GM18519 (cell line): ENCODE measurements at regions not wholly inside any gene's neighbourhood (a gene's known extent, or its start where the extent isn't known, plus 50 kb on each side); places are given as distances from the start of the nearest gene placed in this dataset.

Experiments
- ATAC-seq: cut with Tn5 transposase; IDR thresholded peaks from one replicate; pipeline ENCODE4 v1.9.1; 2021; ENCODE audit warnings: mild to moderate bottlenecking, moderate library complexity; ENCODE audit not compliant: unreplicated experiment, low FRiP score

DNA sequence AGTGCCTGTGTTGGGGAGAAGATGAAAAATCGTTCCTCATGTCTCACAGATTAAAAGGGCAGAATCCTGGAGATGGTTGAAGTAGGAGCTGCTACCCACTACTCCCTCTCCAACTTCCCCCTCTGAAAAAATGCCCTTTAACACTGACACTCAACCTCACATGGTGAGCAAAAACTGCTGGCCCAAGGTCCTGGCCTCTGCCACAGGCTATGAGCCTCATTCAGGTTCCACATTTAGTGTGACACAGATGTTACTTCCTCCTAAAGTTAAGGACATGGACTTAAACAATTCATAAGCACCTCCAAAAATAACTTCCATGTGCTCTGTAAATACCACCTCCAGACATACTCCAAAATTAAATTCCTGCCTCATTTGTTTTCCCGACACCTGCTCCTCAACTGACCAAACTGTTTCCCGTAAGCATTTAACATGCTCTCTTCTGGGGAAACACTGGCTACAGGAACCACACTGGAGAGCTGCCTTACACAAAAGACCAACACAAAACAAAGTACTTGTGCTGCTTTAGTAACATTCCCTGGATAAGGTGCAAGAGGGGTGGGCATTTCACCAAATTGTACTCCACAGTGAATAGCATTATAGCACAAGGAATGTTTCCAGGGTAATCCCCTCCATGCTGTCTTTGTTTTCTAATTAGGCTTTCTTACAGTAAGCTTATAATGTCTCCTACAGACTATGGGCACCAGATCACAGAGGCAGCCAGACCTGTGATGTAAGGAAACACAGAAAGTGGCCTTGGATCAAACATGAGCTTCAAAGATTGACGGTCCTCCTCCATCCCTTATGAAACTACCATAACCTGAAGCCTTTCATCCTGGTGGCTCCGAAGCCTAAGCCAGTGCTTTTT is 57.0 kb downstream of the PHLDA1 start:
- no peak for ATAC-seq

DNA sequence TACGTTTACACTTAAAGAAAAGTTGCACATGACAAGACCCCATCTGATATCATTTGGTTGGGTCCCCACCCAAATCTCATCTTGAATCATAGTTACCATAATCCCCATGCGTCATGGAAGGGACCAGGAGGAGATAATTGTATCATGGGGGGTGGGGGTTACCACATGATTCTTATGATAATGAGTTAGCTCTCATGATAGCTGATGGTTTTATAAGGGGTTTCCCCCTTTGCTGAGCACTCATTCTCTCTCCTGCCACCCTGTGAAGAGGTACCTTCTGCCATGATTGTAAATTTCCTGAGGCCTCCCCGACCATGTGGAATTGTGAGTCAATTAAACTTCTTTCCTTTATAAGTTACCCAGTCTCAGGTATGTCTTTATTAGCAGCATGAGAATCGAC is 60.3 kb downstream of the PHLDA1 start:
- ATAC-seq, result no peak

DNA sequence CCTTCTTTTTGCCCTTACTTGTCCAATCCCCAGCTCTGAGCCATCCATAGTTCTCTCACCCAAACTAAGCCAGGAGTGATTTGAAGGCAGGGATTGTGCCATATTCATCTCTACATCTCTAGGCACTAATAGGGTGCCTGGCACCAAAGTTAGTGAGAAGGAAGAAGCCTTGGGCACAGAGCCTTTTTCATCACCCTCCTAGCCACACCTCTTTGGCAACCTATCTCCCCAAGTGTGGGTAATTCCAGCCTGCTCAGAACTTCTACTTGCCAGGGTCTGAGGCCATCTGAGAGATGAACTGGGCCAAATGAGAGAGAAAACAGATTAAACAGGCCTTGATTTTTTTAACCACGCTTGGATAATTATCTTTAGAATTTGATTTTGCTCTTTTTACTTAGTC is 61.3 kb downstream of the PHLDA1 start:
- ATAC-seq, result no peak

DNA sequence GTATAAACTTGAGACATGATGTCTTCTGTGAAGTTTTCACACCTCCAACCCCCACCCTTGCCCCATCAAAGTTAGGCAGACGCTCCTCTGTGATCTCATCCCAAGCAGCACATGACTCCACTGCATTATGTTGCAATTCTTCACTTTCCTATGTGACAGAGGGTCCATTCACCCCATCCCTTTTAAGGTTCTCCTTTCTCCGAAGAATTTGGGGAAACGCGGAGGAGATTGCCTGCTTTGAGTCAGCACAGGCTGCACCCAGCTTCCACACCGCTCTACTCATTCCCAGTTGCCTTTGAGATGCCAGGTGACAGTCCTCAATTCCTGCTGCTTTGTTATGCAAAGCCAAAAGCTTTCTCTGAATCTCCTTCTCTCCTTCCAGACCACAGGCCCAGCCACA is 61.8 kb downstream of the PHLDA1 start:
- no peak for ATAC-seq

DNA sequence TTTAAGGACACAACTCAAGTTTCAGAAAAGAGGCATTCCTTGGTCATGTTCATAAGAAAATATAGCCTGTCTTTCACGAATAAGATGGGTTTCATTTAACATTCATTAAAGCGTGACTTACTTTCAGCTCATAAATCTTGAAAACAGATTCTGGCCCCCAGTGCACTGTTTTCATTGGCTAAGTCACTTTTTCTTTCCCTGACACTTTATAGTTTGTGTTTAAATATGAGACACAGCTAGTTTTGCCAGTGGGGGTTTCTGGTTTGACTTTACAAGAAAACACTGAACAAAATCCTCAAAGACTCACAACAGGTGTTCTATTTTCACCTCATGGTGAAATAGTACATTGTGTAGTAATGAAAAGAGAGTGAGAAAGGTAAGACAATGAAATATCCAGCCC is 65.9 kb downstream of the PHLDA1 start:
- ATAC-seq, result no peak

DNA sequence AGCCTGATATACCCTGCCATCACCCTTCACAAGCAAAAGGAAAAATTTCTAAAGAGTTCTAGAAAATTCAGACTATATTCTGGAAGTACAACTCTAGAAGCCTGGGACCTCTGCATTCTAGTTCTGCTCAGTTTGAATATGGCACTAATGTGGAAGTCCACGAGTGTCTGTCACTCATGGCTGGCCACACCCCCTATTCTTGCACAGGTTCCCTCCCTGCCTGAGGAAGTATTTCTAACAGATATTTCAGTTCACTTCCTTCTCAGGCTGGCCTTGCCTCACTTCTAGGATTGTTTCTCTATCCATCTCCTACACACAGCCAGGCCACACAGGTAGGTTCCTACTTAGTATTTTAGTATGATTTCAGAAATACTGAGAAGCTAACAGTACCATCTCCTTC is 67.4 kb downstream of the PHLDA1 start:
- peak; percentile 45 for ATAC-seq

DNA sequence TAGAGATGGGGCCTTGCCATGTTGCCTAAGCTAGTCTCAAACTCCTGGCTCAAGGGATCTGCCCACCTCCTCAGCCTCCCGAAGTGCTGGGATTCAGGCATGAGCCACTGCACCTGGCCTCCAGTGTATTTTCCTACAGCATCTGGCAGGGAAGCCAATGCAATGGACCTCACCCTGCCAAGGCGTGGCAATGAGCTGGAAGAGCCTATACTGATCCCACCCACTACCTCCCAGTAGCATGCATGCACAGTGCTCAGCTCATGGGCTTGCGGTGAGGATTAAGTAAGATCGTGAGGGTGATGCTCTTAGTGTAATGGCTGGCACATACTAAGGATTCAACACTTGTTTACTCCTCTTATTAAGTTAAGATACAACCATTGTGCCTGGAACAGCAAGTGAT is 69.7 kb downstream of the PHLDA1 start:
- ATAC-seq, result no peak

DNA sequence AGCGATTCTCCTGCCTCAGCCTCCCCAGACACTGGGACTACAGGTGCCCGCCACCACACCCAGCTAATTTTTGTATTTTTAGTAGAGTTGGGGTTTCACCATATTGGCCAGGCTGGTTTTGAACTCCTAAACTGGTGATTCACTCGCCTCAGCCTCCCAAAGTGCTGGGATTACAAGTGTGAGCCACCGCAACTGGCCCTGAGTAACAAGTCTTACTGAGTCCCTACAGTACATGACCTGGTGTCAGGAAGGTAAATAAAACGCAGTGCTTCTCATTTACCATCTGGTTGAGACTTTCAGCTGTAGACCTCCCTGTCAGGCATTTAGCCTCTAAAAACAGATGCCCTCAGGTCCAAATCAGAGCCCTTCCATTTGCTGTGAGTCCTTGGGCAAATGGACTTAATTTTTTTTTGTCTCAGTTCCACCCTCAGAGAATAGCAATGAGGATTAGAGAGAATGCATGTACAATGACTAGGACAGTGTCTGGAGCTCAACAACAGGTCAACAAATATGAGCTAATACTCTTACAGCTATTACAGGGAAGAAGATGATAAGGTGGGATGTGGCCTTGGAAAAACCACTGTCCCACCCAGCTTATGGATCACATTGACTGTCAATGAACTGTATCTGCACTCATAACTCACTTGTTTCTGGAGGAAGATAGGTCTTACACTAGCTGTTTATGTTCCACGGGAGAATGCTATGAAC is 70.5 kb downstream of the PHLDA1 start:
- no peak for ATAC-seq

DNA sequence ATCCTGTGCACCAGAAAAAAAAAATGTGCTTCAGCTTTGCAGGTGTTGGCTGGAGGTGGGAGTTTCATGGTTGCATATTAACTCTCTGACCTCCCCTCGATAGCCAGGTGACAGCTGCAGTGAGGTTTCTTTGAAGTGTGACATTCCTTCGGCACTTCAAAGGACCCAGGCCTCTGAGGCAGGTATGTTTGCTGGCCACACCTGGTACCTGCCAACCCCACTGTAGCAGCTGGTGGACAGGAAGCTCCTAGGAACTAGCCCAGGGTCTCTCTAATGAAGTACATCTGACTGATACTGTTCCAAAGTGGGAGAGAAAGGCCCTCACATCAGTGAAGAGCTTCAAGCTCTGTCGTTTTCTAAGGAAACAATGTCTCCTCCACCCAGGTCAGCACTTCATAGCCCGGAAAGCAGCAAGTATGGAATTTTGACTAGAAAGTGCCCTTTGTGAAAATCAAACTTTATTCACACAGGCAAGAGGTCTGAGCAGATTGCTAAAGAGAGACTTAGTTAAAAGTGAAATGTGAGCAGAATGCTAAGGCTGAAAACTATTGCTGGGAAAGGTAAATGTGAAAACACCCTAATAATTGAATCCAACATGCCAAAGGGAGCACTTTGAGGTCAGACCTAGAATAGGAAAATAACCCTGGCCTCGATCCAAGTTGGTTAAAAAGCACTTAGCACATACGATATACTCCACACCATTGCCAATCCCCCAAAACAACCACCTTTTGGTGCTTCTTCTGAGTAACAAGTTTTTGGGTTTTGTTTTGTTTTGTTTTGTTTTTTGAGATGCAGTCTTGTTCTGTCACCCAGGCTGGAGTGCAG is 71.3 kb downstream of the PHLDA1 start:
- no peak for ATAC-seq

DNA sequence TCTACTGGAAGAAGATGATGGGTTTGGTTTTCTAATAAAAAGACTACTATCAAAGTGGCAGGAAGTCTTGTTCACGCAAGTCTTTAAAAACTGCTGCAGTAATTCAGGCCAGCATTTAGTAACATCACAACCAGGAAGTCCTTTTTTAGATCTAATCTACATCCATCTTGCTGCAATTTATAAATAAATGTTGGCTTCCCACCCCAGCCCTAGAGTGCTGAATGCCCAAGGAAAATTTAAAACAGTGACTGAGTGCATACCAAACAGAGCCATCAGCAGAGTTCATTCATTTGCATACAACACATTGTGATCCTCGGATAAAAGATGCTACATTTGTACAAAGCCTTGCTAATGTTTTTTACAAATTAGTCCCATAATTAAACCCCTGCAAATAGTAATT is 72.1 kb downstream of the PHLDA1 start:
- no peak for ATAC-seq

DNA sequence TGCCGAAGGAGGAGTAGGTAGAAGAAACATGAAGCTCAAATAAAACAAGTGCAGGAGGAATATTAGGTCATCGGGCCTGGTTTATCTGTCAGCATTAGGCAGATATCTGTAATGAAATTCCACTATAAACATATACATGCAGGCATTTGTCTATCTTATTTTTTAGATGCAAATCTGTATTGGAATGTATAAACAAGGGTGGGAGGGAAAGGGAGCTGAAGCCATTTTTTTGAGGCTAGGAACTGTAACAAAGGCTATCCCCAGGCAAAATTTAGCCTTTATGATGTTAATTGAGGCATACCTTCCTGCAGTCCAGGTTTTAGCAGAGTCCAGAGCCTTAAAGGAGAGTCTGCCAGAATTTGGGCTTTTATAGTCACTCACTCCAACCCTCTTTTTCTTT is 72.5 kb downstream of the PHLDA1 start:
- no peak for ATAC-seq

DNA sequence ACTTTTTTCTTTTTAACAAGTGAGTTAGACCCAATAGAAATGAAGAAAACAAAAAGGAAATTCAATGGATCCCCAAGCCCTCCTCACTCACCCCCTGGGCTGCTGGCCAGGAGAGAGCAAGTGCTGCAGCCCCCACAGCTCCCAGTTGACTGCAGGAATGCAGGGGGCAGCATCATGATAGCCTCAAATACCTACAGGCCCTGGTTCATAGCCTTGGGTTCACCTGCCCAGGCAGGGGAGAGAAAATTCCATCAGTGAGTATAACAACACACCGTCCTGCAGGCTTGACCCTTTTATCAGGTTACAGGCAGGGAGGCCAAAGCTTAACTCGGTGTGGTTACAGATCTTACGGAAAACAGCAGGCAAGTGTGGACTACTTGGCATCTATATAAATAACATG is 76.3 kb downstream of the PHLDA1 start:
- no peak for ATAC-seq

DNA sequence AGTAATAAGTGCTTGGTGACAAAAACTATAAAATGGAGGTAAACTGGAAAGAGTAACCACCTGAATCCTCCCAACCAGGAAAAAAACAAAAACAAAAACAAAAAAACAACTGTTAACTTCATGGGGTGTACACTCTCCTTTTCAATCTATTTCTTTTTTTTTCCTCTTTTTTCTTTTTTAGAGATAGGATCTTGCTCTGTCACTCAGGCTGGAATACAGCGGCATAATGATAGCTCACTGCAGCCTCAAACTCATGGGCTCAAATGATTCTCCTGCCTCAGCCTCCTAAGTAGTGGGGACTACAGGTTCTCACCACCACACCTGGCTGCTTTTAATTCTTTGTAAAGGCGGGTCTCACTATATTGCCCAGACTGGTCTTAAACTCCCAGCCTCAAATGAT is 76.8 kb downstream of the PHLDA1 start:
- no peak for ATAC-seq

DNA sequence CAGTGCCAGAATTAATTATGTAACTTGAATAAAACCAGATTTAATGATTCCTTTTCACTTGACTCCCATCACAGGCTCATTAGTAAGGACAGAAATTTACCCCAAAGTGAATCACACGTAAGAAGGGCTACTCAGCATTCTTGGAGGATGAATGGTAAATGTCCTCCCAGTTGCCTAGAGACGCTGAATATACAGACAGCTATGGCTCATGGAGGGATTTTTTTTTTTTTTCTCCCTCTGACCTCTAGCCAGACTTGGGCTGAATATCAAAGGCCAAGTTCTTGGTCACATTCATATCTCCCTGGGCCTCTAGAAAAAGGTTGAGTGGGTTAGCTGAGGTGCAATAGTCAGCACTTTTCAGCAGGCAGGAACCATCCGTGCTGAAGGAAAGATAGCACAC is 77.5 kb downstream of the PHLDA1 start:
- ATAC-seq, result no peak

DNA sequence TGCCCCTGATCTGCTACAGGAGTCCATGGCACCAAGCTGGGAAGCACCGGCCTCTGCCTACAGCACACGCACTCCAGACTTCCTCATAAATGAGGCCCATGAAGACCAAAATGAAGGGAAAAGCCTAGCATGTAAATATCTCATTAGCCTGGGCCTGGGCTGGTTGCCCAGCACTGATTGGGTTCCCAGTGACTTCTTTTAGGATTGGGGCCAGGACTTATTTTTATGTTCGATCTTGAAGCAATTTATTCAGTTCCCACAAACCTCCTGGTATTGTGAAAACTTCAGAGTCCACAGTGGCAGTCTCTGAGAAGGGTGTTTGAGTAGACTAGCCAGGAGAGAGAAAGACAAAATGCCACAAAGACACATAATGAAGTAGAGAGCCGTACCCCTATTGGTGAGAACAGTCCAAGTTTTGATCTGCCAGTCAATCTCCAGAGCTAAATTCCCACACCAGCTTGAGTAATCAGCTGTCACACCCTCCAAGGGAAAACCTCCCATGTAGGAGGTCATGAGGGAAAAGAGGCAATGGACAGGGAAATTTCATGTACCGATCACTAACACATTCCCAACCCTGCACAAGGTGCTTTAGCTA is 78.2 kb downstream of the PHLDA1 start:
- no peak for ATAC-seq

DNA sequence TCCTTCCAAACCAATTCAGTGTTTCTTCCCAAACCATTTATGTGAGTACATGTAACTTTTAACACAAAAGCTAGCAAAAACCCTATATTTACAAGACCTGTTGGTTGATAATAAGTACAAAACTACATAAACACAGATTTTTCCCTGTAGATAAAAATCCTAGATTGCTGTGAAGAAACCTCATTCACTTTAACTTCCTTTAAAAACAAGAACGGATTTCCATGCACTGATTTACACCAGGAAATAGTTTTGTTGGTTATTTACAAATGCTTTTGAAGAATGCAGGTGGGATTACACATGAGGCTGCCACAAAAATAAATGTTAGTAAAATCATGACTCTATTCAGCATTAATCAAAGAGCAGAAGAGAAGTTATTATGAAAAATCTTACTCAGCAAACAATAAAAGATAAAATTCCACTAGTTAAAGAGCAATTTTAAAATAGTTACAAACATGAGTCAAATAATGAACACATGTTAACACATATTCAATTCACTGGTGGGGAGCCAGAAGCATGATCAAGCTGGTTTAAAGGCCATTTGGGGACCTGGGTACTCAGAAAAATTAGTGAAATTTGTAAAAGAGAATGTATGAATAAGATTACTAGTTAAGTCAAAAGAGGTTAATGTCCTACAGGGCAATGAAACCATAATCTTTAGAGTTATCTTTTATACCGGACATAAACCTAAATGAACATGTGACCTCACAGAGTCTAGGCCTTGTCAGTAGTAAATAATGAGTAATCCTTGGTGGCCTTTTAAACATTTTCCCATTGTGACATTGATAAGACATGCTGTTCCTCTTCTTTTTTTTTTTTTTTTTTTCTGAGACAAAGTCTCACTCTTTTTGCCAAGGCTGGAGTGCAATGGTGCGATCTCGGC is 79.9 kb downstream of the PHLDA1 start:
- no peak for ATAC-seq

DNA sequence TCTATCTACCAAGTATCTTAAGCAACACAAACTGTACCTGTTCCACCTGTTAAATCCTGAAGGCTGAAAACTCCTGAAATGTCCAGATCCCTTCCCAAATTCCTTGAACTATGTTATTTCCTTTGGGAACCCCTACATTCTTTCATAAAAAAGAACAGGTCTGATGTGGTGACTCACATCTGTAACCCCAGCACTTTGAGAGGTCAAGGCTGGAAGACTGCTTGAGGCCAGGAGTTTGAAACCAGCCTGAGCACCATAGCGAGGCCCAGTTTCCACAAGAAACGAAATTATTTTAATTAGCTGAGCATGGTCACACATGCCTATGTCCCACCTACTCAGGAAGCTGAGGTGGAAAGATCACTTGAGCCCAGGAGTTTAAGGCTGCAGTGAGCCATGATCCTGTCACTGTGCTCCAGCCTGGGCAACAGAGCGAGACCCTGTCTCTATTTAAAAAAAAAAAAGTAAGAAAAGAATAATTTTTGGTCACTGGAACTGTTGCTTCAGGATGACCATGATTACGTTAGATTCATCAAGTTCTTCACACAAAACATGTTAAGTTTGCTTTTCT is 84.3 kb downstream of the PHLDA1 start:
- ATAC-seq, result no peak

DNA sequence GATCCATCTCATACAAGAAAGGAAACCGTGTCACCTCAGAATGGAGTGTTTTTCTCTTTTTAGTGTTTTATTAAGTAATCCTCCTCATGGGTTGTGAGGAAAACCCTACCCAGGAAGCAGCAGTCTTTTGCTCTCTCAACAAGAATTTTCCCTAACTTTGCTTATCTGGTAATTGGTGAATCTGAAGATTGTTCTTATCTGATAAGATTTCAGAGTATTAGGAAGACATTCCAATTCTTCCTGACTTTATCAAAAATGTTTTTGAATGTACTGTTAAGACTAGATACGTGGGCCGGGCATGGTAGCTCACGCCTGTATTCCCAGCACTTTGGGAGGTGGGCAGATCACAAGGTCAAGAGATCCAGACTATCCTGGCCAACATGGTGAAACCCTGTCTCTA is 86.0 kb downstream of the PHLDA1 start:
- ATAC-seq, result no peak

DNA sequence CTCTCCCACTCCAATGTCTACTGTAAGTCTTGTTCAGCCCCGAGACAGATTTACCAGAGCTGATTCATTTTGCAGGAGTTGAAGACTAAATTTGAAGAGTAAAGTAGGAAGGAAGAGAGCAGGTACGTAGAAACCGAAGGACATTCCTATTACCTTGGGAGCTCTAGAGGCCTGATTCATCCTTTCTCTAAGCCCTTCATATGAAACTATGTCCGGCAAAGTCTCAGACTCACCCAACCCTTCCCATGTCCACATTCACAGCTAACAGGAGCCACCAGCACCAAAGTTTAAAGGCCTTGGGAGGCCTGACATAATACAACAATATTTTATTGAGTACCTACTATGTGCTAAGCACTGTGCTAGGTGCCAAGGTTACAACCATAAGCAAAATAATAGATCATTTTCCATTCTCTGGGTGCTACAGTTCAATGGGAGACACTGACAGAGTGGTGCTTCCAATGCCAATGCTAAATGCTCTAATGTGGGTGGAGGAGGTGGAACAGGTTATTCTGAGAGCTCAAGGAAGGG is 86.6 kb downstream of the PHLDA1 start:
- ATAC-seq, result no peak
